Cardiac muscle cell (in vitro differentiated cells and primary cell): ENCODE measurements at regions not wholly inside any gene's neighbourhood (a gene's known extent, or its start where the extent isn't known, plus 50 kb on each side); places are given as distances from the start of the nearest gene placed in this dataset.

Source experiments
- DNase-seq, 2 donors: peaks; one replicate each; pipeline versions ENCODE4 v3.0.0 to v3.0.0-alpha.2; 2010 to 2017; ENCODE audit warnings: low read depth in 1 of 2, low spot score in 1 of 2
- H3K27ac ChIP-seq: fragments of 200-600 bp; sonication (generic); 2 replicates; pipeline ENCODE4 v1.5.1; 2016
- H3K27me3 ChIP-seq: fragments of 200-600 bp; sonication (generic); 2 replicates; pipeline ENCODE4 v1.6.0; 2016; ENCODE audit warnings: control low read depth
- H3K36me3 ChIP-seq: fragments of 200-600 bp; sonication (generic); 2 replicates; pipeline ENCODE4 v1.5.1; 2016; ENCODE audit warnings: control low read depth
- H3K4me1 ChIP-seq: fragments of 200-600 bp; sonication (generic); 2 replicates; pipeline ENCODE4 v1.8.1; 2017; ENCODE audit warnings: low read depth, mild to moderate bottlenecking, mixed run types
- H3K4me3 ChIP-seq: fragments of 200-600 bp; sonication (generic); 2 replicates; pipeline ENCODE4 v1.5.1; 2016; ENCODE audit warnings: mild to moderate bottlenecking
- H3K9me3 ChIP-seq: fragments of 200-600 bp; sonication (generic); 2 replicates; pipeline ENCODE4 v1.5.1; 2017; ENCODE audit warnings: low read depth, mild to moderate bottlenecking, control low read depth
- TF ChIP-seq, protein P1 (sequence below): IDR thresholded peaks from 2 replicates; pipeline ENCODE4 v1.5.1; 2012; ENCODE audit warnings: low read depth, mild to moderate bottlenecking, low read length

DNA sequence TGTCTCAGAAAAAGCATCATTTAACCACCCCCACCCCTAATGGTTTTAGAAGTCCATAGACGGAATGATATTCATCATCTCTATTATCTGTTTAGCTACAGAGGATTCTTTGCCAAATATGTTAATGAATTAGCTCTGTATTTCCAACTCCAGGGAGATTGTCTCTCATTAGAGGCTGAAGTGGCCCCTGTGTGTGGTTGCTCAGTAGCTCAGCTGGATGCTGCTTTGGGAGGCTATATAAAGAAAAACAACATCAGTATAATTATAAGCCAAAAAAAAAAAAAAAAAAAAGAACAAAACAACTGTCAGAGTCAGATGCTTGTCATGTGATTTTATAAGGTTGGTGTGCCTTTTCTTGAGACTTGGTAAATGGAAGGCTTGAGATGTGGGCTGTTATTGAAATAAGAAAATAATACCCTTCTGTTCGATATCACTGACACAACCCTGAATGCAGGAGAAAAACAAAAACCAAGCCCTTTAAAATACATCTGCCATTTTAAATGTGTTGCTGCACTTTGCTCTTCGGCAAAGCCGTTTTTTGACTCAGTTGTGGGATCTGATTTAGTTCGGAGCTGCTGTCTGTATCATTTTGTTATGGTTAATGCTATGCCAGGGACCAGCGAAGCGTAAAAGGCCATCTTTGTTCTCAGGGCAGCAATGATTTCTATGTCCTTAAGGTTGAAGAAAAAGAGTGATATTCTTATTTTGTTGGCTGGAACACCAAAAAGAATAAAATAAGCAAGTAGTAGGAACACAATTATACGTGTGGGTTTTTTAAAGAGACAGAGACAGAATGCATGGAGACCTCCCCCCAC is 422.6 kb downstream of the QKI start:
- H3K4me1 ChIP-seq, result no peaks in the 10 kb centered on the region
- no peaks in the 10 kb centered on the region for H3K36me3 ChIP-seq
- no peak for DNase-seq
- H3K4me3 ChIP-seq, result no peak overlapping the region
- H3K27me3 ChIP-seq, result no peaks in the 10 kb centered on the region
- no peak overlapping the region for H3K27ac ChIP-seq
- TF ChIP-seq, protein P1, sequence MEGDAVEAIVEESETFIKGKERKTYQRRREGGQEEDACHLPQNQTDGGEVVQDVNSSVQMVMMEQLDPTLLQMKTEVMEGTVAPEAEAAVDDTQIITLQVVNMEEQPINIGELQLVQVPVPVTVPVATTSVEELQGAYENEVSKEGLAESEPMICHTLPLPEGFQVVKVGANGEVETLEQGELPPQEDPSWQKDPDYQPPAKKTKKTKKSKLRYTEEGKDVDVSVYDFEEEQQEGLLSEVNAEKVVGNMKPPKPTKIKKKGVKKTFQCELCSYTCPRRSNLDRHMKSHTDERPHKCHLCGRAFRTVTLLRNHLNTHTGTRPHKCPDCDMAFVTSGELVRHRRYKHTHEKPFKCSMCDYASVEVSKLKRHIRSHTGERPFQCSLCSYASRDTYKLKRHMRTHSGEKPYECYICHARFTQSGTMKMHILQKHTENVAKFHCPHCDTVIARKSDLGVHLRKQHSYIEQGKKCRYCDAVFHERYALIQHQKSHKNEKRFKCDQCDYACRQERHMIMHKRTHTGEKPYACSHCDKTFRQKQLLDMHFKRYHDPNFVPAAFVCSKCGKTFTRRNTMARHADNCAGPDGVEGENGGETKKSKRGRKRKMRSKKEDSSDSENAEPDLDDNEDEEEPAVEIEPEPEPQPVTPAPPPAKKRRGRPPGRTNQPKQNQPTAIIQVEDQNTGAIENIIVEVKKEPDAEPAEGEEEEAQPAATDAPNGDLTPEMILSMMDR, result no peak
- H3K9me3 ChIP-seq, result no peaks in the 10 kb centered on the region

GRCh38 chr6:163835439-163836171 is 421.1 kb downstream of the QKI start:
- Histone ChIP-seq H3K4me3 (no peak overlapping the region), H3K27me3 (no peaks in the 10 kb centered on the region), H3K36me3 (no peaks in the 10 kb centered on the region), H3K4me1 (no peaks in the 10 kb centered on the region), H3K27ac (no peak overlapping the region), H3K9me3 (no peaks in the 10 kb centered on the region)
- DNase-seq, result no peak
- TF ChIP-seq, protein P1, result no peak

- Histone ChIP-seq H3K9me3 (no peaks in the 10 kb centered on the region), H3K4me1 (no peaks in the 10 kb centered on the region), H3K27ac (no peak overlapping the region), H3K36me3 (no peaks in the 10 kb centered on the region), H3K27me3 (no peaks in the 10 kb centered on the region), H3K4me3 (no peak overlapping the region)
- no peak for DNase-seq
- TF ChIP-seq, protein P1, result no peak
Observed at GRCh38 chr6:163834226-163834970, 419.9 kb downstream of the QKI start.

GRCh38 chr6:163831736-163832135 is 417.2 kb downstream of the QKI start:
- no peak overlapping the region for H3K4me3 ChIP-seq
- TF ChIP-seq, protein P1, result no peak
- no peaks in the 10 kb centered on the region for H3K4me1 ChIP-seq
- no peaks in the 10 kb centered on the region for H3K27me3 ChIP-seq
- no peaks in the 10 kb centered on the region for H3K36me3 ChIP-seq
- no peaks in the 10 kb centered on the region for H3K9me3 ChIP-seq
- H3K27ac ChIP-seq, result no peak overlapping the region
- DNase-seq, result no peak

DNA sequence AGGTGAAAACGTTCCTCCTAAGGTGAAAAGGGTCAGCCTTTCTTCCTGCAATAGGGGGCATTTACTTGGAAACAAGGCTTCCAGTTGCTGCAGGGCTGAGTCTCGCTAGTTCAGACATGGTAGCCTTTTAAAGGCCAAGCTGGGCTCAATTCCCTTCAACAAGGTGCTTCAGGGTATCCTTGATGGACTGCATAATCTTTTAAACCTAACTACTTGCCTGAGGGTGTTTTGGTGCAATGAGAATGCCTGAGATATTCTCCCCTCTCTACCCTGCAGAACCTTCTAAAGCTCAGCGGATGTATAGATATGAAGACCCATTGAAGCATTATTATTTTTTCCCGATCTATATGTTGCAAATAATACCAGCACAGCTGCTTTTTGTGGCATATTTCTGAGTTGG is 416.1 kb downstream of the QKI start:
- Histone ChIP-seq H3K27ac (no peak overlapping the region), H3K4me3 (no peak overlapping the region), H3K27me3 (no peaks in the 10 kb centered on the region), H3K36me3 (no peaks in the 10 kb centered on the region), H3K4me1 (no peaks in the 10 kb centered on the region), H3K9me3 (no peaks in the 10 kb centered on the region)
- no peak for DNase-seq
- TF ChIP-seq, protein P1, result no peak
